Astrocyte (in vitro differentiated cells and primary cell): ENCODE measurements at regions not wholly inside any gene's neighbourhood (a gene's known extent, or its start where the extent isn't known, plus 50 kb on each side); places are given as distances from the start of the nearest gene placed in this dataset.

ENCODE experiments used
- DNase-seq: peaks from one replicate; pipeline ENCODE4 v3.0.0-alpha.2; 2010; ENCODE audit warnings: low read depth
- FAIRE-seq: peaks from 2 replicates; lab custom pipeline; 2011; peaks lifted over from hg19 to GRCh38; lab: Jason Lieb, UNC
- H2AFZ ChIP-seq: 2 replicates; pipeline ENCODE4 v1.6.0; 2012; ENCODE audit warnings: low read depth, low read length, inconsistent platforms
- H3K27ac ChIP-seq: 2 replicates; pipeline ENCODE4 v1.5.1; 2011; ENCODE audit warnings: low read depth, low read length, inconsistent platforms
- H3K27me3 ChIP-seq: 2 replicates; pipeline ENCODE4 v1.6.0; 2011; ENCODE audit warnings: low read length, inconsistent platforms; ENCODE audit not compliant: insufficient read depth
- H3K36me3 ChIP-seq: 2 replicates; pipeline ENCODE4 v1.5.1; 2011; ENCODE audit warnings: low read length, inconsistent platforms; ENCODE audit not compliant: insufficient read depth
- H3K4me1 ChIP-seq: 2 replicates; pipeline ENCODE4 v1.5.1; 2011; ENCODE audit warnings: low read length, inconsistent platforms; ENCODE audit not compliant: insufficient read depth
- H3K4me2 ChIP-seq: 2 replicates; pipeline ENCODE4 v1.6.0; 2012; ENCODE audit warnings: low read length, inconsistent platforms
- H3K4me3 ChIP-seq: 2 replicates; pipeline ENCODE4 v1.5.1; 2011; ENCODE audit warnings: low read depth, mild to moderate bottlenecking, low read length, inconsistent platforms; ENCODE audit not compliant: insufficient read depth
- H3K79me2 ChIP-seq: 2 replicates; pipeline ENCODE4 v1.6.0; 2012; ENCODE audit warnings: mild to moderate bottlenecking, low read length, inconsistent platforms; ENCODE audit not compliant: insufficient read depth
- H3K9ac ChIP-seq: 2 replicates; pipeline ENCODE4 v1.6.0; 2012; ENCODE audit warnings: mild to moderate bottlenecking, low read length, inconsistent platforms
- H3K9me3 ChIP-seq: 2 replicates; pipeline ENCODE4 v1.5.1; 2012; ENCODE audit warnings: low read depth, mild to moderate bottlenecking, low read length, inconsistent platforms; ENCODE audit not compliant: insufficient read depth
- H4K20me1 ChIP-seq: 2 replicates; pipeline ENCODE4 v1.6.0; 2012; ENCODE audit warnings: low read length, inconsistent platforms; ENCODE audit not compliant: insufficient read depth
- H3K27ac Mint-ChIP-seq: one replicate; pipeline ENCODE4 v1.8.0; 2021; ENCODE audit warnings: mild to moderate bottlenecking, mixed read lengths; ENCODE audit not compliant: unreplicated experiment
- H3K27me3 Mint-ChIP-seq: one replicate; pipeline ENCODE4 v1.8.0; 2021; ENCODE audit warnings: low read depth, mixed read lengths; ENCODE audit not compliant: unreplicated experiment
- H3K36me3 Mint-ChIP-seq: one replicate; pipeline ENCODE4 v1.8.0; 2021; ENCODE audit warnings: low read depth, mixed read lengths; ENCODE audit not compliant: unreplicated experiment
- H3K4me1 Mint-ChIP-seq: one replicate; pipeline ENCODE4 v1.8.0; 2021; ENCODE audit warnings: low read depth, mixed read lengths; ENCODE audit not compliant: unreplicated experiment
- H3K4me3 Mint-ChIP-seq: one replicate; pipeline ENCODE4 v1.8.0; 2021; ENCODE audit warnings: mild to moderate bottlenecking, moderate library complexity, mixed read lengths; ENCODE audit not compliant: unreplicated experiment
- H3K9me3 Mint-ChIP-seq: one replicate; pipeline ENCODE4 v1.8.0; 2021; ENCODE audit warnings: mild to moderate bottlenecking, mixed read lengths; ENCODE audit not compliant: unreplicated experiment
- EZH2 ChIP-seq: IDR thresholded peaks from 2 replicates; pipeline ENCODE4 v1.6.1; 2012; ENCODE audit warnings: mild to moderate bottlenecking, low read length, inconsistent platforms; ENCODE audit not compliant: insufficient read depth
- TF ChIP-seq, protein P1 (sequence below): IDR thresholded peaks from 2 replicates; pipeline ENCODE4 v1.5.1; 2011; ENCODE audit warnings: low read depth, mild to moderate bottlenecking, inconsistent platforms, low read length, moderate library complexity; ENCODE audit not compliant: insufficient read depth

DNA sequence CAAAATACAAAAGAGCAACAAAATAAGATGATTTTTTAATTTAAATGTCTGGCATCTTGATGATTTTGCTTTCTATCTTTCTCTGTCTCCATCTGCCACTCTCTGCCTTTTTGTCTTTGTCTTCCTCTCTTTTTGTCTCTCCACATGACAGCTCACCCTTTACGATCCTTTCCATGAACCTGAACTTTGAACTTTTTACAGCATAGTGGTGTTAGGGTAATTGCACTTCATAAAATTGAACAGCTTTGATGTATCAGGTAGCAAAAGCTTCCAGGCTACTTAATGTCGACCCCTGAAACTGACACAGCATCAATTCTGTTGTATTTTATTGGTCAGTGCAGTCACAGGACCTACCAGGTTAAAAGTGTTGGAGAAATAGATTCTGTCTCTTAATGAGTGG lies 1517.0 kb downstream of the ADGRL3 start:
- H3K4me3 Mint-ChIP-seq: no peak overlapping the region
- Histone ChIP-seq H2AFZ (no peak overlapping the region), H3K4me2 (no peak overlapping the region), H3K27me3 (no peaks in the 10 kb centered on the region), H3K79me2 (no peaks in the 10 kb centered on the region), H3K9ac (no peak overlapping the region), H3K27ac (no peak overlapping the region), H3K9me3 (no peaks in the 10 kb centered on the region), H3K4me3 (no peak overlapping the region), H3K4me1 (no peaks in the 10 kb centered on the region), H4K20me1 (no peaks in the 10 kb centered on the region), H3K36me3 (no peaks in the 10 kb centered on the region)
- H3K4me1 Mint-ChIP-seq: no peaks in the 10 kb centered on the region
- H3K27me3 Mint-ChIP-seq: no peaks in the 10 kb centered on the region
- FAIRE-seq (no peak), DNase-seq (no peak)
- no peaks in the 10 kb centered on the region for H3K9me3 Mint-ChIP-seq
- TF ChIP-seq, protein P1, sequence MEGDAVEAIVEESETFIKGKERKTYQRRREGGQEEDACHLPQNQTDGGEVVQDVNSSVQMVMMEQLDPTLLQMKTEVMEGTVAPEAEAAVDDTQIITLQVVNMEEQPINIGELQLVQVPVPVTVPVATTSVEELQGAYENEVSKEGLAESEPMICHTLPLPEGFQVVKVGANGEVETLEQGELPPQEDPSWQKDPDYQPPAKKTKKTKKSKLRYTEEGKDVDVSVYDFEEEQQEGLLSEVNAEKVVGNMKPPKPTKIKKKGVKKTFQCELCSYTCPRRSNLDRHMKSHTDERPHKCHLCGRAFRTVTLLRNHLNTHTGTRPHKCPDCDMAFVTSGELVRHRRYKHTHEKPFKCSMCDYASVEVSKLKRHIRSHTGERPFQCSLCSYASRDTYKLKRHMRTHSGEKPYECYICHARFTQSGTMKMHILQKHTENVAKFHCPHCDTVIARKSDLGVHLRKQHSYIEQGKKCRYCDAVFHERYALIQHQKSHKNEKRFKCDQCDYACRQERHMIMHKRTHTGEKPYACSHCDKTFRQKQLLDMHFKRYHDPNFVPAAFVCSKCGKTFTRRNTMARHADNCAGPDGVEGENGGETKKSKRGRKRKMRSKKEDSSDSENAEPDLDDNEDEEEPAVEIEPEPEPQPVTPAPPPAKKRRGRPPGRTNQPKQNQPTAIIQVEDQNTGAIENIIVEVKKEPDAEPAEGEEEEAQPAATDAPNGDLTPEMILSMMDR: no peak
- no peak for TF ChIP-seq EZH2
- no peak overlapping the region for H3K27ac Mint-ChIP-seq
- no peaks in the 10 kb centered on the region for H3K36me3 Mint-ChIP-seq

DNA sequence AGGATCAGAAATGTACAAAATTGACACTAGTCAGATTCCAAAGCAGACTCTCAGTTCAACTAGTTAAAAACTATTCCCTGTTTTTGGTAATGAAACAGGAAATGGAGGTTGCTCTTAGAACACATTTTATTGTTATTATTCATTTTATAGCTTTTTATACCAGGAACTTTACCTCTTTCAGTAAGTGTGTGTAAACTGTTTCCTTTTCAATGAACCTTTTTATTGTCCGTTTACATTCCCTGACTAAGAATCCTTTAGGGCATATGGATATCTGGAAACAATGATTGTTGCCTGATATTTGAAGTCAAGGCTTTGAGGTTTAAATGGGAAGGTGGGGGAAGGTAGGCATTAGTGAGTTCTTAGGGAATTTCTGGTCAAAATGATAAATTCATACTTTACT lies 1511.4 kb downstream of the ADGRL3 start:
- no peak overlapping the region for H3K4me3 Mint-ChIP-seq
- DNase-seq (no peak), FAIRE-seq (no peak)
- H3K4me1 Mint-ChIP-seq: peaks cover 4% of the 10 kb centered on the region
- no peak overlapping the region for H3K4me3 ChIP-seq
- no peaks in the 10 kb centered on the region for H3K79me2 ChIP-seq
- H3K36me3 ChIP-seq: no peaks in the 10 kb centered on the region
- no peaks in the 10 kb centered on the region for H4K20me1 ChIP-seq
- no peaks in the 10 kb centered on the region for H3K9me3 Mint-ChIP-seq
- no peaks in the 10 kb centered on the region for H3K36me3 Mint-ChIP-seq
- H3K27me3 Mint-ChIP-seq: no peaks in the 10 kb centered on the region
- no peak overlapping the region for H3K9ac ChIP-seq
- peak overlapping the region; percentile 19 for H2AFZ ChIP-seq
- H3K27ac Mint-ChIP-seq: no peak overlapping the region
- H3K4me2 ChIP-seq: no peak overlapping the region
- H3K9me3 ChIP-seq: no peaks in the 10 kb centered on the region
- H3K27ac ChIP-seq: no peak overlapping the region
- no peaks in the 10 kb centered on the region for H3K27me3 ChIP-seq
- no peaks in the 10 kb centered on the region for H3K4me1 ChIP-seq
- TF ChIP-seq, protein P1: no peak
- no peak for TF ChIP-seq EZH2

DNA sequence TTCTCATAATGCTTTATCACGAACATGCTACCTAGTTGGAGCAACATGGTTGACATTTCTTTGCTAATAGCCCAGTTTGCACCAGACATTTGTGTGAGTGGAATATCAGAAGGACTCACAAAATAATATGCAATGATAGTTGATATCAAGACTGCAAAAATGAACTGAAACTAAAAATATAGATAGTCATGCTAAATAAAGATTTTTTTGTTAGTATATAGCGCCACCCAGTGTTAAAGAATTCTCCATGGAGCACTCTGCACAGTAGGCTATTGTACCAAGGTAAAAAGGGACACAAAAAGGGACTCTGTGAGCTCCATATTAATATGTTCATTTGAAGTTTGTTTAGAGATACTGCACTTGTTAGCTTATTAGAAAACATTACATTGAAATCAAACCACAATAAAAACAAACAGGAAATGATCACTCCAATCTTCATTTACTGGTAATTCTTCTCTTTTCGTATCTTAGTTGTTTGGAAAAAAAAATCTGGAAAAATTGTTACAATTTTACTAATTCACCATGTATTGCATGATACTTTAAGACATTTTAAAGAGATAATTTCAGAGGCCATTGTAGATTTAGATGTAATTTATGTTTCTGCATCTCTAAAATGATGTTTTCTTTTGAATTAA lies 1509.6 kb downstream of the ADGRL3 start:
- TF ChIP-seq, protein P1: peak; percentile 69
- TF ChIP-seq EZH2: no peak
- no peaks in the 10 kb centered on the region for H3K36me3 ChIP-seq
- H3K79me2 ChIP-seq: no peaks in the 10 kb centered on the region
- no peaks in the 10 kb centered on the region for H3K4me1 ChIP-seq
- H3K27me3 ChIP-seq: no peaks in the 10 kb centered on the region
- Mint-ChIP-seq H3K9me3 (no peaks in the 10 kb centered on the region), H3K27me3 (no peaks in the 10 kb centered on the region), H3K4me1 (peaks cover 4% of the 10 kb centered on the region), H3K27ac (peak overlapping the region; percentile 6), H3K4me3 (no peak overlapping the region), H3K36me3 (no peaks in the 10 kb centered on the region)
- no peak overlapping the region for H3K27ac ChIP-seq
- DNase-seq (peak; percentile 0), FAIRE-seq (no peak)
- no peaks in the 10 kb centered on the region for H3K9me3 ChIP-seq
- H3K9ac ChIP-seq: no peak overlapping the region
- no peaks in the 10 kb centered on the region for H4K20me1 ChIP-seq
- H3K4me2 ChIP-seq: peak overlapping the region; percentile 76
- peak overlapping the region; percentile 42 for H3K4me3 ChIP-seq
- H2AFZ ChIP-seq: peak overlapping the region; percentile 8
